ENCODE measurements at regions not wholly inside any gene's neighbourhood (a gene's known extent, or its start where the extent isn't known, plus 50 kb on each side); places are given as distances from the start of the nearest gene placed in this dataset.

DNA sequence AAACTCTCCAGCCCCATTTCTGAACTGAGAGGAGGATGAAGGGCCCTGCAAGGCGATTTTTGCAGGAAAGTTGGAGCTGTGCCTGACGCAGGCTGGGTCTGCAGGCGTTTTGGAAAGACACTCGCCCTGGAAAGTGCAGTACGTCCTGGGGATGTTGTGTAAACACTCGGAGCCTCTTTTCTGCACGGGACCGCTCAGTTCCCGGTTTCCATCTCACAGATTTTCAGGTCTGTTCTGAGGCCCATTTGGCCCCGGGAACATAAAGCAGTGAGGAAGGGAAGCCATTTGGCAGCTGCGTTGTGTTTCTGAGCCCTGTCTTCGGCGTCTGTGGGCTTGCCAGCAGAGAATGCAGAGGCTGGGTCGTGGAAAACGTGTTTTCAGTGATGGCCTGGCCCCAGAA lies 655.0 kb upstream of the MGMT start:
- Histone ChIP-seq H3K27ac (no peak overlapping the region), H3K4me3 (no peak overlapping the region), H3K27me3 (no peaks in the 10 kb centered on the region)

DNA sequence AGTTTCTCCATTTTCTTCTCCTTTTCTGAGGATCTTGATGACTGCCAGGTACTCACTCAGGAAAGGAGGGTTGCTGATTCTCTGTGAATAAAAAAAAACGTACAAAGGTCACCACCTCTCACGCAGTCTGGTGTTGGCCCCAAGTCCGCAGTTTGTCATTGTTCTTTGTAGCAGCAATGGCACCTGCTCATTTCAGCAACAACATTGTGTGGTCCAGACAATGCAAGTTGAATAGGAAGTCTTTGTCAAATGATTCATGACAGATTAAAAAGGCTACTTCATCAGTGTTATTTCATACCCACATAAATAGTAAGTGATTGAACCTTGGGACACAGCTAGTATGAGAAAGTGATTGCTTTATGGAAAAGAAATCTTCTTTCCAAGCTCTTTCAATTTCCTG lies 653.5 kb upstream of the MGMT start:
- H3K4me3 ChIP-seq = no peak overlapping the region
- TF ChIP-seq POLR2AphosphoS5 (IDR thresholded peaks at IDR 0.05; ENCODE audit: insufficient read depth in 1 of 2, low read depth in 1 of 2) (no peak), POLR2A (IDR thresholded peaks at IDR 0.05) (no peak)
- TF ChIP-seq, protein P1, sequence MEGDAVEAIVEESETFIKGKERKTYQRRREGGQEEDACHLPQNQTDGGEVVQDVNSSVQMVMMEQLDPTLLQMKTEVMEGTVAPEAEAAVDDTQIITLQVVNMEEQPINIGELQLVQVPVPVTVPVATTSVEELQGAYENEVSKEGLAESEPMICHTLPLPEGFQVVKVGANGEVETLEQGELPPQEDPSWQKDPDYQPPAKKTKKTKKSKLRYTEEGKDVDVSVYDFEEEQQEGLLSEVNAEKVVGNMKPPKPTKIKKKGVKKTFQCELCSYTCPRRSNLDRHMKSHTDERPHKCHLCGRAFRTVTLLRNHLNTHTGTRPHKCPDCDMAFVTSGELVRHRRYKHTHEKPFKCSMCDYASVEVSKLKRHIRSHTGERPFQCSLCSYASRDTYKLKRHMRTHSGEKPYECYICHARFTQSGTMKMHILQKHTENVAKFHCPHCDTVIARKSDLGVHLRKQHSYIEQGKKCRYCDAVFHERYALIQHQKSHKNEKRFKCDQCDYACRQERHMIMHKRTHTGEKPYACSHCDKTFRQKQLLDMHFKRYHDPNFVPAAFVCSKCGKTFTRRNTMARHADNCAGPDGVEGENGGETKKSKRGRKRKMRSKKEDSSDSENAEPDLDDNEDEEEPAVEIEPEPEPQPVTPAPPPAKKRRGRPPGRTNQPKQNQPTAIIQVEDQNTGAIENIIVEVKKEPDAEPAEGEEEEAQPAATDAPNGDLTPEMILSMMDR (IDR thresholded peaks at IDR 0.05) = no peak
- intact Hi-C loops (cut with DNase I) = no loop called here
- no peaks in the 10 kb centered on the region for H3K9me3 ChIP-seq
- no peak overlapping the region for H3K27ac ChIP-seq
- H3K4me1 ChIP-seq = no peaks in the 10 kb centered on the region
- no peak for DNase-seq (ENCODE audit: extremely low spot score in 2 of 2)
- no peaks in the 10 kb centered on the region for H3K36me3 ChIP-seq
- H3K27me3 ChIP-seq = no peaks in the 10 kb centered on the region

More for the DNA sequence above, 655.0 kb upstream of the MGMT start:
- no peaks in the 10 kb centered on the region for H3K9me3 ChIP-seq
- no peaks in the 10 kb centered on the region for H3K36me3 ChIP-seq
- intact Hi-C loops (cut with DNase I) = no loop called here
- TF ChIP-seq POLR2A (IDR thresholded peaks at IDR 0.05) (no peak), POLR2AphosphoS5 (IDR thresholded peaks at IDR 0.05; ENCODE audit: insufficient read depth in 1 of 2, low read depth in 1 of 2) (no peak)
- TF ChIP-seq, protein P1 (IDR thresholded peaks at IDR 0.05) = no peak
- no peak for DNase-seq (ENCODE audit: extremely low spot score in 2 of 2)
- no peaks in the 10 kb centered on the region for H3K4me1 ChIP-seq

DNA sequence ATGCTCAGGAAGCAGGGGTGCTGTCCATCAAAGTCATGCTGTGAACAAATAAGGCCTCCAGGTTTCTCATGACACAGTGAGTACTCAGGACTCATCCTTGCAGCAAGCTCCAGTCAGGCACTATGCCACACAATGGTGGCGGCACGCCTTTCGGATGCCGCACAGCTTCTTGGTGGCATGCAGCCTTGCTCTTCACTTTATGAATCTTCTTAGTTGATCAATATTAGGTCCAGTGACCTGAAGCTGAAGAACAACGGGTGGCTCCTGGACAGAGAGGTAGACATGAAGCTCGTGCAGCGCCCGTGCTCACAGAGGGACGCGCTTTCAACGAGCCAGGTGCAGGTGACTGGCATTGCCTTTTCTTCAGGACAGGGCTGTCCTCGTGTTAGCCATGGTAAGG lies 653.0 kb upstream of the MGMT start:
- intact Hi-C loops (cut with DNase I) = no loop called here
- TF ChIP-seq POLR2AphosphoS5 (IDR thresholded peaks at IDR 0.05; ENCODE audit: insufficient read depth in 1 of 2, low read depth in 1 of 2) (no peak), POLR2A (IDR thresholded peaks at IDR 0.05) (no peak)
- TF ChIP-seq, protein P1 (IDR thresholded peaks at IDR 0.05) = no peak
- H3K27ac ChIP-seq = no peak overlapping the region
- H3K9me3 ChIP-seq = no peaks in the 10 kb centered on the region
- H3K27me3 ChIP-seq = no peaks in the 10 kb centered on the region
- H3K4me1 ChIP-seq = no peaks in the 10 kb centered on the region
- no peak overlapping the region for H3K4me3 ChIP-seq
- no peaks in the 10 kb centered on the region for H3K36me3 ChIP-seq
- DNase-seq (ENCODE audit: extremely low spot score in 2 of 2) = peak in 1 of 2 donors; percentile 69

DNA sequence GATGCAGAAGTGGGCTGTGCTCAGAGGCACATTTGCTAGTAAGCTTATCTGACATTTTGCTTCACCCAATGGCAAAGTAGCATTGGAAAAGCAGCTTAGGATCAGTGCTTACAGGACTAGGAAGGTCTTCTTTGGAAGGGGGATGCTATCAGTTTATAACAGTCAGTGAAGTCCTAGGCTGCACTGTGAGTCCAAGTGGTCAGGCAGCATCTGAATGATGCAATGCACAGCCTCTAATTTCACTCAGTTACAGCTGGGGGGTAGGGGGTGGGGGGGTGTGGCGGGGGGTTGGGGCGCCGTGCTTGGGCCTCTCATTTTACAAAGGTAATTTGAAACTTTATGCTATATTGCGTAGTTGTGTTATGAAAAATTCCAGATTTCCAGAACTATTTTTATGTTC lies 652.3 kb upstream of the MGMT start:
- intact Hi-C loops (cut with DNase I) = no loop called here
- no peaks in the 10 kb centered on the region for H3K4me1 ChIP-seq
- no peak overlapping the region for H3K4me3 ChIP-seq
- no peaks in the 10 kb centered on the region for H3K9me3 ChIP-seq
- TF ChIP-seq POLR2AphosphoS5 (IDR thresholded peaks at IDR 0.05; ENCODE audit: insufficient read depth in 1 of 2, low read depth in 1 of 2) = no peak
- TF ChIP-seq POLR2A (IDR thresholded peaks at IDR 0.05) = no peak
- TF ChIP-seq, protein P1 (IDR thresholded peaks at IDR 0.05) = no peak
- H3K27ac ChIP-seq = no peak overlapping the region
- no peak for DNase-seq (ENCODE audit: extremely low spot score in 2 of 2)
- no peaks in the 10 kb centered on the region for H3K36me3 ChIP-seq
- no peaks in the 10 kb centered on the region for H3K27me3 ChIP-seq

DNA sequence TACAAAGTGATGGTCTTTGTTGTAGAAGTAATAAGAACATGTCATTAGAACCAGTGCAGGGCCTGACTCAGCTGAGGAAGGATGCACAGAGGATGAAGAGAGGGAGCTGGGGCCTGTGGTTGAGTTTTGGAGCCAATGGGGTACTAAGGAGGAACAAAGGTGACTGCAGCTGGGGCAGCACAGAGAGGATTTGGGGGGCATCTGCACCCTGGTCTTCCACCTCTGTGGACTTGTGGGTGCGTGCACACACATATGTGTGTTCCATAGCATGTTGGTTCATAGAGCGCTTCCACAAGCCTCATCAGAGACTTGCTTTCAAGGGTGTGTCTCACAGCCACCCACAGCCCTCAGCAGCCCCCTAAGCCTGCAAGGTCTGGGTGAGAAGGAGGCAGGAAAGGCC lies 650.3 kb upstream of the MGMT start:
- H3K27ac ChIP-seq = no peak overlapping the region
- TF ChIP-seq, protein P1 (IDR thresholded peaks at IDR 0.05) = no peak
- TF ChIP-seq POLR2AphosphoS5 (IDR thresholded peaks at IDR 0.05; ENCODE audit: insufficient read depth in 1 of 2, low read depth in 1 of 2) (no peak), POLR2A (IDR thresholded peaks at IDR 0.05) (no peak)
- H3K36me3 ChIP-seq = no peaks in the 10 kb centered on the region
- DNase-seq (ENCODE audit: extremely low spot score in 2 of 2) = peak in 1 of 2 donors; percentile 49
- no peaks in the 10 kb centered on the region for H3K9me3 ChIP-seq
- intact Hi-C loops (cut with DNase I) = no loop called here
- H3K4me1 ChIP-seq = no peaks in the 10 kb centered on the region
- H3K27me3 ChIP-seq = no peaks in the 10 kb centered on the region
- H3K4me3 ChIP-seq = no peak overlapping the region
